Kidney epithelial cell (primary cell): ENCODE measurements at regions not wholly inside any gene's neighbourhood (a gene's known extent, or its start where the extent isn't known, plus 50 kb on each side); places are given as distances from the start of the nearest gene placed in this dataset.

Experiments
- DNase-seq: peaks from one replicate; pipeline ENCODE4 v3.0.0-alpha.2; 2010; ENCODE audit warnings: low read depth
- H3K27me3 ChIP-seq: 2 replicates; pipeline ENCODE4 v1.6.0; 2011; ENCODE audit warnings: low read length; ENCODE audit not compliant: control insufficient read depth, insufficient read depth
- H3K36me3 ChIP-seq: 2 replicates; pipeline ENCODE4 v1.5.1; 2011; ENCODE audit warnings: low read length; ENCODE audit not compliant: control insufficient read depth, insufficient read depth
- H3K4me3 ChIP-seq: 2 replicates; pipeline ENCODE4 v1.5.1; 2011; ENCODE audit warnings: low read depth, mild to moderate bottlenecking, control low read depth, low read length
- TF ChIP-seq, protein P1 (sequence below): IDR thresholded peaks from 2 replicates; pipeline ENCODE4 v1.5.1; 2011; ENCODE audit warnings: mild to moderate bottlenecking, moderate library complexity, low read length, control low read depth, inconsistent platforms; ENCODE audit not compliant: insufficient read depth, poor library complexity, severe bottlenecking

- no peak for DNase-seq
- TF ChIP-seq, protein P1, sequence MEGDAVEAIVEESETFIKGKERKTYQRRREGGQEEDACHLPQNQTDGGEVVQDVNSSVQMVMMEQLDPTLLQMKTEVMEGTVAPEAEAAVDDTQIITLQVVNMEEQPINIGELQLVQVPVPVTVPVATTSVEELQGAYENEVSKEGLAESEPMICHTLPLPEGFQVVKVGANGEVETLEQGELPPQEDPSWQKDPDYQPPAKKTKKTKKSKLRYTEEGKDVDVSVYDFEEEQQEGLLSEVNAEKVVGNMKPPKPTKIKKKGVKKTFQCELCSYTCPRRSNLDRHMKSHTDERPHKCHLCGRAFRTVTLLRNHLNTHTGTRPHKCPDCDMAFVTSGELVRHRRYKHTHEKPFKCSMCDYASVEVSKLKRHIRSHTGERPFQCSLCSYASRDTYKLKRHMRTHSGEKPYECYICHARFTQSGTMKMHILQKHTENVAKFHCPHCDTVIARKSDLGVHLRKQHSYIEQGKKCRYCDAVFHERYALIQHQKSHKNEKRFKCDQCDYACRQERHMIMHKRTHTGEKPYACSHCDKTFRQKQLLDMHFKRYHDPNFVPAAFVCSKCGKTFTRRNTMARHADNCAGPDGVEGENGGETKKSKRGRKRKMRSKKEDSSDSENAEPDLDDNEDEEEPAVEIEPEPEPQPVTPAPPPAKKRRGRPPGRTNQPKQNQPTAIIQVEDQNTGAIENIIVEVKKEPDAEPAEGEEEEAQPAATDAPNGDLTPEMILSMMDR = no peak
- no peaks in the 10 kb centered on the region for H3K36me3 ChIP-seq
- H3K27me3 ChIP-seq = peaks cover 9% of the 10 kb centered on the region
- no peak overlapping the region for H3K4me3 ChIP-seq
These were observed 173.6 kb downstream of the PHETA1 start for GRCh38 chr12:111195316-111195715.

- no peak for DNase-seq
- Histone ChIP-seq H3K36me3 (no peaks in the 10 kb centered on the region), H3K27me3 (peaks cover 6% of the 10 kb centered on the region), H3K4me3 (no peak overlapping the region)
- TF ChIP-seq, protein P1 = no peak
These were observed 174.2 kb downstream of the PHETA1 start for GRCh38 chr12:111194703-111195051.

DNA sequence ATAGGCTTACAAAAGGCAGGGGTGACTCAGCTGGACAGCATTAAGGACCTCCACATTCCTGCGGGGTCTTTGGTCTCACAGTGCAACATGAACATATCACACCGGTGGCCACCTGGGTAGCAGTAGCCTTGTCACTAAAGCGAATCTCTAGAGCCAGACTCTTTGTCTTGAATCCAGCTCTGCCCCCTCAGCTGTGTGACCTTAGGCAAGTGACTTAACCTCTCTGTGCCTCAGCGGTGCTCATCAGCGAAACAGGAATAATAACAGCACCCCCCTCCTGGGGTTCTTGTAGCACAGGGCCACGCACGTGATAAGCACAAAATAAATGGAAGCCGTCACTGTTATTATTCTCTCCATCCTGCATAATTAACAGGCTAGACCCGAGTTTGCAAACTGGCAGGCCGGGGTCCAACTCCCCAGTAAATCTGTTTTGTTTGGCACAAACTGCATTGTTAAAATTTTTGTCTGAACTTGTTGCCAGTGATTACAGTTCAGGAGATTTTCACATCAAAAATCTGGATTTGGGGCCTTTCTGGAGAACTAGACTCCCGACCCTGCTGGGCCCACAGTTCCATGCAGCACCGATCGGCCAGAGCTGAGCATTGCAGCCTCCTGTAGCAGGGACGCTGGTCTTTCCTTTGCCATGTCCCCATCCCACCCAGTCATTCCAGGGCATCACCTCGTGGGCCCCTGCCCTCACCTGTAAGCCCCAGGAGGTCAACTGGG is 174.8 kb downstream of the PHETA1 start:
- DNase-seq = no peak
- H3K27me3 ChIP-seq = peaks cover 5% of the 10 kb centered on the region
- H3K4me3 ChIP-seq = no peak overlapping the region
- H3K36me3 ChIP-seq = no peaks in the 10 kb centered on the region
- TF ChIP-seq, protein P1 = no peak

DNA sequence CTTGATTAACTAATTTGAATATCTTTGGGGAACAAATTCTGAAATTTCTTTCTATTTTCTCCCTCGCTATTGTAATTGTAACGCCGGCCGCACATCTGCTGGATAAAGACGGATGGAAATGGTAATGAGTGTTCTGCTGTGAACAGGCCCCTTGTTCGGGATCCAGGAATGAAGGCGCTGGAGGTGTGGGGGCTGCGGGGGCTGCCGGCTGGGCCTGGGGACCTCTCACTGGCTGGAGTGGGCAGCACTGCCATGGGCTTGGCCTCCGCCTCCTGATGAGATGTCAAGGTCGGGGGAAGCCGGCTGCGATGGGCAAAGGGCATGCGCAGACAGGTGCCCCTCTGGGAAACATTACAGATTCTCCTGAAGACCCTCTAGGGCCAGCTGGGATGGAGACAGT is 175.4 kb downstream of the PHETA1 start:
- no peak for DNase-seq
- peaks cover 5% of the 10 kb centered on the region for H3K27me3 ChIP-seq
- no peak overlapping the region for H3K4me3 ChIP-seq
- TF ChIP-seq, protein P1 = no peak
- H3K36me3 ChIP-seq = no peaks in the 10 kb centered on the region

GRCh38 chr12:111193067-111193466 is 175.8 kb downstream of the PHETA1 start:
- Histone ChIP-seq H3K27me3 (peaks cover 5% of the 10 kb centered on the region), H3K36me3 (no peaks in the 10 kb centered on the region), H3K4me3 (no peak overlapping the region)
- TF ChIP-seq, protein P1 = no peak
- no peak for DNase-seq

DNA sequence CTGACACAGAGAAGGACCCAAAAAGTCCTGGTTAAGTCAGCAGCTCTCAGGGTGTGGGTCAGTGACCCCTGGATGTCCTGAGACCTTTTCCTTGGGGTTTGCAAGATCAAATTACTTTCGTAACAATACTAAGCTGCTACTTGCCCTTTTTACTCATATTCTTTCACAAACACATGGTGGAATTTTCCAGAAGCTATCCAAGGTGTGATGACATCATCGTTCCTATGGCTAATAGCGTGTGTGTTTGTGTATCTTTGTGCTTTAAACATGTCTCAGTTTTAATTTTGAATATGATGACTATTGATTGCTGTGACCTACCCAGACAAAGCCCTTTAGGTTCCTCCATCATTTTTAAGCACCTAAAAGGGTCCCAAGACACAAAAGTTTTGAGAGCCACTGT is 176.2 kb downstream of the PHETA1 start:
- Histone ChIP-seq H3K27me3 (peaks cover 5% of the 10 kb centered on the region), H3K4me3 (no peak overlapping the region), H3K36me3 (no peaks in the 10 kb centered on the region)
- DNase-seq = no peak
- TF ChIP-seq, protein P1 = no peak
